NB4 (cell line): ENCODE measurements at regions not wholly inside any gene's neighbourhood (a gene's known extent, or its start where the extent isn't known, plus 50 kb on each side); places are given as distances from the start of the nearest gene placed in this dataset.

Experiments used
- DNase-seq: peaks from one replicate; pipeline ENCODE4 v3.0.0; 2010; ENCODE audit warnings: low read depth
- H3K4me3 ChIP-seq: one replicate; pipeline ENCODE4 v1.5.1; 2011; ENCODE audit warnings: mild to moderate bottlenecking, low read depth, low read length, moderate library complexity
- CTCF ChIP-seq: IDR thresholded peaks from one replicate; pipeline ENCODE4 v1.5.1; 2012; ENCODE audit warnings: low read depth, low read length
- MAX ChIP-seq: IDR thresholded peaks from 2 replicates; pipeline ENCODE4 v1.6.1; 2011; ENCODE audit warnings: low read depth, low read length
- MYC ChIP-seq: IDR thresholded peaks from 2 replicates; pipeline ENCODE4 v1.6.1; 2011; ENCODE audit warnings: low read depth, low read length
- POLR2A ChIP-seq: IDR thresholded peaks from 2 replicates; pipeline ENCODE4 v1.6.1; 2011; ENCODE audit warnings: mild to moderate bottlenecking; ENCODE audit not compliant: insufficient read length; ENCODE audit errors: extremely low read depth

- TF ChIP-seq MYC = no peak
- no peak for TF ChIP-seq CTCF
- no peak for TF ChIP-seq MAX
- no peak for TF ChIP-seq POLR2A
- no peak for DNase-seq
- H3K4me3 ChIP-seq = no peak overlapping the region
These were observed 107.9 kb upstream of the PARD3B start for GRCh38 chr2:204437408-204437807.

GRCh38 chr2:204437815-204438756 is 107.2 kb upstream of the PARD3B start:
- no peak overlapping the region for H3K4me3 ChIP-seq
- no peak for DNase-seq
- TF ChIP-seq MYC = no peak
- no peak for TF ChIP-seq CTCF
- no peak for TF ChIP-seq POLR2A
- no peak for TF ChIP-seq MAX

- H3K4me3 ChIP-seq = no peak overlapping the region
- TF ChIP-seq MAX (no peak), CTCF (no peak), MYC (no peak), POLR2A (no peak)
- no peak for DNase-seq
These were observed 104.0 kb upstream of the PARD3B start for GRCh38 chr2:204441316-204441715.

GRCh38 chr2:204445149-204445548 is 100.1 kb upstream of the PARD3B start:
- no peak for DNase-seq
- no peak overlapping the region for H3K4me3 ChIP-seq
- no peak for TF ChIP-seq MAX
- no peak for TF ChIP-seq POLR2A
- TF ChIP-seq MYC = no peak
- TF ChIP-seq CTCF = no peak

- no peak overlapping the region for H3K4me3 ChIP-seq
- DNase-seq = no peak
- TF ChIP-seq CTCF (no peak), MYC (no peak), MAX (no peak), POLR2A (no peak)
These were observed 97.6 kb upstream of the PARD3B start for GRCh38 chr2:204447722-204448121.
